ENCODE measurements at regions not wholly inside any gene's neighbourhood (a gene's known extent, or its start where the extent isn't known, plus 50 kb on each side); places are given as distances from the start of the nearest gene placed in this dataset.

GRCh38 chr5:18959535-18959934 lies 1028.5 kb downstream of the CDH18 start (continued):
- TF ChIP-seq TSHZ2 (CRISPR knock-in tag; IDR thresholded peaks at IDR 0.05) (no peak), GLIS3 (CRISPR knock-in tag; IDR thresholded peaks at IDR 0.05) (no peak), TCF4 (CRISPR knock-in tag; IDR thresholded peaks at IDR 0.05; ENCODE audit: borderline replicate concordance) (no peak)

DNA sequence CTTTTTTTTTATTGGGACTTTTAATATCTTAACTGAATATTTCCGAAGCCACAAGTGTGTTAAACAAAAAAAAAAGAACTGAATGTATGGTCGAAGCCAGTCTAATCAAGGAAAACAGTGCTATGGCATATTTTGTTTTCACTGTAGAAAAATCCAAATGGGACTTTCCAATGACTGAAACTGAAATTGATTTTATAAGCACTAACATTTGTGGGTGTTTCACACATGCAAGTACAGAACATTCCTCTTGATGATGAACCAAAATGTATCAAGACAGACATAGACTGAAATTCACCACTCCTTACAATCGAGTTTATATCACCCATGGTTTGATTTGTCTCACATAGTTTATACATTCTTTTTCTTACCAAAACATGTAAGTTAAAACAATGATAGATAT lies 1026.8 kb downstream of the CDH18 start:
- TF ChIP-seq ISL1 (CRISPR knock-in tag; IDR thresholded peaks at IDR 0.05) (no peak), CREB5 (CRISPR knock-in tag; IDR thresholded peaks at IDR 0.05; ENCODE audit: low read depth) (no peak), ZNF565 (CRISPR knock-in tag; conservative IDR thresholded peaks at IDR 0.05; ENCODE audit: low read depth) (no peak), TSHZ2 (CRISPR knock-in tag; IDR thresholded peaks at IDR 0.05) (no peak), BACH2 (CRISPR knock-in tag; IDR thresholded peaks at IDR 0.05; ENCODE audit: borderline replicate concordance) (no peak), ZC3H10 (CRISPR knock-in tag; IDR thresholded peaks at IDR 0.05) (no peak), GLIS3 (CRISPR knock-in tag; IDR thresholded peaks at IDR 0.05) (no peak), ZNF8 (CRISPR knock-in tag; IDR thresholded peaks at IDR 0.05) (no peak), TOX (CRISPR knock-in tag; IDR thresholded peaks at IDR 0.05; ENCODE audit: borderline replicate concordance) (no peak), CSDC2 (CRISPR knock-in tag; IDR thresholded peaks at IDR 0.05) (no peak), TCF4 (CRISPR knock-in tag; IDR thresholded peaks at IDR 0.05; ENCODE audit: borderline replicate concordance) (no peak), CSRNP3 (CRISPR knock-in tag; IDR thresholded peaks at IDR 0.05) (no peak), RARB (CRISPR knock-in tag; IDR thresholded peaks at IDR 0.05) (no peak), ESRRG (CRISPR knock-in tag; IDR thresholded peaks at IDR 0.05) (no peak), SNAI2 (CRISPR knock-in tag; IDR thresholded peaks at IDR 0.05) (no peak), OSR1 (CRISPR knock-in tag; IDR thresholded peaks at IDR 0.05) (no peak), PPARA (CRISPR knock-in tag; IDR thresholded peaks at IDR 0.05; ENCODE audit: borderline replicate concordance) (no peak)
- TF ChIP-seq, protein P1, sequence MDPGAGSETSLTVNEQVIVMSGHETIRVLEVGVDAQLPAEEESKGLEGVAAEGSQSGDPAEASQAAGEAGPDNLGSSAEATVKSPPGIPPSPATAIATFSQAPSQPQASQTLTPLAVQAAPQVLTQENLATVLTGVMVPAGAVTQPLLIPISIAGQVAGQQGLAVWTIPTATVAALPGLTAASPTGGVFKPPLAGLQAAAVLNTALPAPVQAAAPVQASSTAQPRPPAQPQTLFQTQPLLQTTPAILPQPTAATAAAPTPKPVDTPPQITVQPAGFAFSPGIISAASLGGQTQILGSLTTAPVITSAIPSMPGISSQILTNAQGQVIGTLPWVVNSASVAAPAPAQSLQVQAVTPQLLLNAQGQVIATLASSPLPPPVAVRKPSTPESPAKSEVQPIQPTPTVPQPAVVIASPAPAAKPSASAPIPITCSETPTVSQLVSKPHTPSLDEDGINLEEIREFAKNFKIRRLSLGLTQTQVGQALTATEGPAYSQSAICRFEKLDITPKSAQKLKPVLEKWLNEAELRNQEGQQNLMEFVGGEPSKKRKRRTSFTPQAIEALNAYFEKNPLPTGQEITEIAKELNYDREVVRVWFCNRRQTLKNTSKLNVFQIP (CRISPR knock-in tag; IDR thresholded peaks at IDR 0.05; ENCODE audit: borderline replicate concordance, low read depth): no peak
- ATAC-seq: no peak

DNA sequence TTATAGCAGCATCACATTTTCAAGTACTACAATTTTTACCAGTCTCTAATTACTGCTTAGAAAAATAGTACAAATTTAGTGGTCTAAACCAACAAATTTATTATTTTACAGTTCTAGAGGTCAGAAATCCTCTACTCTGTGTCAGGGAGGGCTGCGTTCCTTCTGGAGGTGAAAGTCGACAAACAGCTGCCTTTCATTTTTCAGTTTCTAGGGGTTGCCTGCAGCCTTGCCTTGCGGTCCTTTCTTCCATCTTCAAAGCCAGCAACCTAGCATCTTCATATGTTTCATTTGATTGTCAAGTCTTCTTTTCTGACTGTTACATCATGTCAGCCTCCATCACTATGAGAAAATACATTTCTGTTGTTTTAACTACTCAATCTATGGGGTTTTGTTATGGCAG lies 1022.1 kb downstream of the CDH18 start:
- no peak for ATAC-seq
- no peak for TF ChIP-seq PPARA (CRISPR knock-in tag; IDR thresholded peaks at IDR 0.05; ENCODE audit: borderline replicate concordance)

GRCh38 chr5:18967637-18968036 lies 1020.4 kb downstream of the CDH18 start:
- ATAC-seq: no peak
- TF ChIP-seq TCF4 (CRISPR knock-in tag; IDR thresholded peaks at IDR 0.05; ENCODE audit: borderline replicate concordance) (no peak), BACH2 (CRISPR knock-in tag; IDR thresholded peaks at IDR 0.05; ENCODE audit: borderline replicate concordance) (no peak), ZNF565 (CRISPR knock-in tag; conservative IDR thresholded peaks at IDR 0.05; ENCODE audit: low read depth) (no peak), CREB5 (CRISPR knock-in tag; IDR thresholded peaks at IDR 0.05; ENCODE audit: low read depth) (no peak), ISL1 (CRISPR knock-in tag; IDR thresholded peaks at IDR 0.05) (no peak), ZNF8 (CRISPR knock-in tag; IDR thresholded peaks at IDR 0.05) (no peak)
